SK-N-SH treated with all-trans-retinoic acid at 6 μM for 48 hours (cell line): ENCODE measurements at regions not wholly inside any gene's neighbourhood (a gene's known extent, or its start where the extent isn't known, plus 50 kb on each side); places are given as distances from the start of the nearest gene placed in this dataset.

Experiments used
- BACH2 ChIP-seq: fragments of 250-450 bp; sonication (Bioruptor Pico); IDR thresholded peaks from 2 replicates; pipeline ENCODE4 v1.9.0; 2021; ENCODE audit warnings: mild to moderate bottlenecking, borderline replicate concordance
- PATZ1 ChIP-seq: fragments of 250-450 bp; sonication (Bioruptor Pico); IDR thresholded peaks from 2 replicates; pipeline ENCODE4 v1.8.0; 2020; ENCODE audit warnings: mild to moderate bottlenecking, moderate library complexity, borderline replicate concordance
- SNAI2 ChIP-seq: fragments of 250-450 bp; sonication (Bioruptor Pico); IDR thresholded peaks from 2 replicates; pipeline ENCODE4 v1.5.0; 2020; ENCODE audit warnings: mild to moderate bottlenecking, moderate library complexity
- ZFP3 ChIP-seq: fragments of 250-450 bp; sonication (Bioruptor Pico); IDR thresholded peaks from 2 replicates; pipeline ENCODE4 v1.5.0; 2020; ENCODE audit warnings: mild to moderate bottlenecking, moderate library complexity

GRCh38 chr3:113055961-113056360, 65.2 kb downstream of the GTPBP8 start:
- TF ChIP-seq BACH2 (CRISPR knock-in tag) (no peak), PATZ1 (CRISPR knock-in tag) (no peak), ZFP3 (no peak), SNAI2 (CRISPR knock-in tag) (no peak)
